HG03139 (cell line): ENCODE measurements at regions not wholly inside any gene's neighbourhood (a gene's known extent, or its start where the extent isn't known, plus 50 kb on each side); places are given as distances from the start of the nearest gene placed in this dataset.
A peak's percentile ranks its signal among the peaks of the same experiment; 100 is the strongest.
"Not testable (repeated sequence)": the region's sequence is repeated elsewhere in the genome, so short reads cannot be mapped to it uniquely, and the experiment has no call there.

Experiments
- ATAC-seq: cut with Tn5 transposase; IDR thresholded peaks from one replicate; pipeline ENCODE4 v1.9.1; 2021; ENCODE audit not compliant: unreplicated experiment

DNA sequence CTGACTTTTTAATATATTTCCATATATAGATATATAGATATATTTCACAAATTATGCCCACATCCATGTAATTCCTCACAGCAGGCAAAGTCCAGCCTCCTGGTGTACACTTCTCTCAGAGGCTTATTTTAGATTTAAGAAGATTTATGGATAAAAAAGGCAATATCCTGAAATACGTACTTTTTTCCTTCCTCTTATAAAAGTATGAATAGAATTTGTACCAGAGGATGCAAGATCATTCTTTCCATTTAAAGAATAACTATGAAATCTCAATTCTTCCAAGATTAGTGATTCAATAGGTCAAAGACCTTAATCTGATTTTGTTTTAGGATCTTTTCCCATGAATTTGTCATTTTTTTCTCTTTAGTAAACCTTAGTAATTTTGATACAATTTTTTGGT lies 597.9 kb upstream of the TBL1XR1 start:
- no peak for ATAC-seq

DNA sequence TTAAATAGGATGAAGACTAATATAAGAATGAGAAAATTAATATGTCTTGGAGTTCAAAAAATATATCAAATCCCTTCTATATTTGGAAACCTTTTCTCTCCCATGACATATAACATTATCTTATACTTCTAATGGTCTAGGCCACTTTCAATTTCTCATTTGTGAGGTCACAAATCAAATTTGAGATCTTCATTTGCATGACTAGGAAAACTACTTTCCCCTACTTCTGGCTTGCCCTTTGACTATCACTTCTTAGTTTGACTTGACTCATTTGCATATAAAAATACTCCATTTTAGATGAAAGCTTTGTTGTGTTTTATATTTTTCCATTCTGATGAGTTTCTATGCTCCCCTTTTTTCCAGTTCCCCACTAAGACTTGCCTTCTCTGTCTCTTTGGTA lies 598.6 kb upstream of the TBL1XR1 start:
- ATAC-seq = no peak

DNA sequence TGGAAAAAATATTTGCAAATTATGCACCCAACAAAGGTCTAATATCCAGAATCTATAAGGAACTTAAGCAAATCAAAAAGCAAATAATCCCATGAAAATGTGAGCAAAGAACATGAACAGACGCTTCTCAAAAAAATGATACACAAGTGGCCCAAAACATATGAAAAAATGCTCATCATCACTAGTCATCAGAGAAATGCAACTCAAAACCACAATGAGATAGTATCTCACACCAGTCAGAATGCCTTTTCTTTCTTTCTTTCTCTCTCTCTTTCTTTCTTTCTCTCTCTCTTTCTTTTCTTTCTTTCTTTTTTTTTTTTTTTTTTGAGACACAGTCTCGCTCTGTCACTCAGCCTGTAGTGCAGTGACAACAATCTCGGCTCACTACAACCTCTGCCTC lies 602.9 kb upstream of the TBL1XR1 start:
- ATAC-seq = not testable (repeated sequence)

DNA sequence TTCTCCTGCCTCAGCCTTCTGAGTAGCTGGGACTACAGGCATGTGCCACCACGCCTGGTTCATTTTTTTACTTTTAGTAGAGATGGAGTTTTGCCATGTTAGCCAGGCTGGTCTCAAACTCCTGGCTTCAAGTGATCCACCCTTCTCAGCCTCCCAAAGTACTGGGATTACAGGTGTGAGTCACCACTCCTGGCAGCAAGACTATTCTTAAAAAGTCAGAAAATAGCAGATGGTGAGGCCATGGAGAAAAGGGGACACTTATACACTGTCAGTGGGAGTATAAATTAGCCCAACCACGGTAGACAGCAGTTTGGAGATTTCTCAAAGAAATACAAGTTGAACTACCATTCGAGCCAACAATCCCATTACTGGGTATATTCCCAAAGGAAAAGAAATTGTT lies 603.3 kb upstream of the TBL1XR1 start:
- ATAC-seq = no peak

DNA sequence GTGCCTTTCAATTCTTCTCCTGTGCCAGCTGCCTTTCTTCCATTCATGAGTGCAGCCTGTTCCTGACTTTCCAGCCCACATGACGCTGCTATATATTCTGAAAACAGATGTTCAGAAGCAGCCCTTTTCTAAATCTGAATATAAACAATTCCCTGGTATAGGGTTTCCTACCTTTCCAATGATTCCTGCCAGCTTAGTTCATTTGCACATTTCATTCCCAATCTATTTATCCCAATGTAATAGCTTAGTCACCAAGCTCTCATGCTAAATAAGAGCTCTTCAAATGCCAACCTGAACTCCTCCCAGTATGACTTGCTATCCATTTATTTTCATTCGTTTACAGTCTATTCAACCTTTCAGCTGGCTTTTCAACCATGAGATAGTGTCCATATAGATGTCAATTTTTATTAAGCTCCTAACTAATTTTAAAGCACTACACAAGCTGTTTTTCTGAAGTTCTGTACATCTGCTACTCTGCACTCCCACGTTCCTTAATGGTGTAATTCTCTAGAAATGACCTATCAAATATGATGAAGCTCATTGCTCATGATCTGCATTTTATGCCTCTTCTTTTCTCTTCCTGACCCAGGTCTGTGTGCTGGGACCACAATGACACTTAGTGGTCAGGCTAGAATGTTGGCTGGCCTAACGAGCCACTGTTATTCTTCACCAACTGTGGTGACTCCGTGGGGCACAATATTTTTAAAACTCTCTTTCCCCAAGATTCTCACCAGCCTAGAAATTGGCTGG lies 605.0 kb upstream of the TBL1XR1 start:
- no peak for ATAC-seq

DNA sequence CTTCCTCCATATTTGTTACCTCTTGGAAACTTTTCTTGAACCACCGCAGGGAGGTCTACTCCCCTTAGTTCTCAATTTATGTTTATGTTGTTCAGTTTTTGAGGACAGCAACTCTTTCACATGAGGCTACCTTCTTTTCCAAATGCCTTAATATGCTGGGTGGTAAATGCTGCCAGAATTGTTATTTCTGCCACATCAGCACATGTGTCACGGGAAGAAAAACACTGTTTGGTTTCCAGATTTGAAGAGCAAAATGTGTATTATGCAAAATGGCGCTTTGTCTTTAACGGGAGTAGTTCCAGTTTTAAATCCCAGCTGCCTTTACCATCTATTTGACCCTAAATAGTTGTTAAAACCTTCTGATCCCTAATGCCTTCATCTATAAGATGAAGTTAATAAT lies 606.2 kb upstream of the TBL1XR1 start:
- no peak for ATAC-seq

DNA sequence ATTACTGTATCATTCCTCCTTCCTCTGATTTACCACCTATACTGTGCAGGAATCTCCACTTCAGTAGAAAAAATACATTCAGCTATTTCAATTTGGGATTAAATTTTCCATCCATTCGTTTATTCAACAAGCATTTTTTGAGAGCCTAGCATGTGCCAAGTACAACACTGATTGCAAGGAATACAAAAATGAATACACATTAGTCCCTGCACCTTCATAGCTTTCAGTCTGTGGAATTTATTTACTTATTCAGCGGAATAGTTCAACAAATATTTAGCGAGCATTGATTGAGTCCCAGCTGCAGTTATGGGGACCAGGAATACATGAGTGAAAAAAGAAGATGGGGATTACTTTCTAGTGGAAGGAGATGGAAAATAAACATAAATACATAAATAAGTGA lies 606.8 kb upstream of the TBL1XR1 start:
- ATAC-seq = no peak

DNA sequence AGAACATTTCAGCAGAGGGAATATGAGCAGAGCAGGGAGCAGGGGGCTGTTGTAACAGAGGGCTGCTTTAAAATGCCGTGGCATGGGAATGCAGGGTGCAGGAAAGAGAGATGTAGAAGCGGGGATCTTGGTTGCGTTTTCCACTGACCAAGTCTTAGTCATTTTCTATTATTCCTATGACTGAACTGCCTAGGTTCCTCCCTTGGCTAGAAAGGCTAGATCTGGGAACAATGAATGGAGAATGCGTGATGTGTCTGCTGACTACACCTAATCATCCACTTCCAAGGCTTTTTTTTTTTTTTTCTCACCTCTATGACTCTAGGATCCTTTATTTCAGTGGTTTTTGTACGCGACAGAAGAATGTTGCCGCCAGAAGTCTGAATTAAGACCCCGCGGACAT lies 607.4 kb upstream of the TBL1XR1 start:
- no peak for ATAC-seq

DNA sequence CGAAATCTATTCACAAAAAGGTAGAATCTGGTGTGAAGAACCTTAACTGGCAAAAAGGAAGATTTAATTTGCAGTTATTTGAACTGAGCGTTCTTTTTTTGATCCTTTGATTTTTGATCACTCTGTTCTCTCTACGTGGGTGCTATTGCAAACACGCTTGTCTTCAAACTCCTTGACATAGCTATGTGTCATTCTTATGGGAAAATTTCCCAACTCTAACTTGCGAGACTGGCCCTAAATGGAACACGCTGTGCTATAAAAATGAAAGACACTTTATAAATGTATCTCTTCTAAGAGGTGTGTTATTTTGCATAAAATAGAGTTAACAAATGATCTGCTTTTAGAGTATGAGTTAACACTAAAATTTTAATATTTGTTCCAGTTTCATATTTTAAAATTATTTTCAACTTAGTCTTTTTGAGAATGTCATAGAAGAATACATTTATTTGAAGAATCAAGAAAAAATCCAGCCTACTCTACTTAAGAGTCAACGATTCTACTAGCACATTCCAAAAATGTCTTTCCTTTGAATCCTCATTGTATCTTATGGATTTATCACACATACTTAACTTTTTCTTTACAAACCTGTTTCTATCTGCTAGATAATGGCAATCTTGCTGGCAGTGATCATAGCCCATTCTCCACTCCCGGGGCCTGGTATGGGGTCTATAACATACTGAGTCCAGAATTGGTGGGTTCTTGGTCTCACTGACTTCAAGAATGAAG lies 610.0 kb upstream of the TBL1XR1 start:
- no peak for ATAC-seq

DNA sequence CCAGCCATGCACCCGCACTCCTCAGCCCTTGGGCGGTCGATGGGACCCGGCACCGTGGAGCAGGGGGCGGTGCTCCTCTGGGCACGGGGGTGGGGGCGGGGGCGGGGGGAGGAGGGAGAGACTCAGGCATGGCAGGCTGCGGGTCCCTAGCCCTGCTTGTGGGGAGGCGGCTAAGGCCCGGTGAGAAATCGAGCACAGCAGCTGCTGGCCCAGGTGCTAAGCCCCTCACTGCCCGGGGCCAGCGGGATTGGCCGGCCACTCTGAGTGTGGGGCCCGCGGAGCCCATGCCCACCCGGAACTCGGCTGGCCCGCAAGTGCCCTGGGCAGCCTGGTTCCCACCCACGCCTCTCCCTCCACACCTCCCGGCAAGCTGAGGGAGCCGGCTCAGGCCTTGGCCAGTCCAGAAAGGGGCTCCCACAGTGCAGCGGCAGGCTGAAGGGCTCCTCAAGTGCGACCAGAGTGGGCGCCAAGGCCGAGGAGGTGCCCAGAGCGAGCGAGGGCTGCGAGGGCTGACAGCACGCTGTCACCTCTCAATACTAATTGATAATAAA lies 611.7 kb upstream of the TBL1XR1 start:
- ATAC-seq = not testable (repeated sequence)

DNA sequence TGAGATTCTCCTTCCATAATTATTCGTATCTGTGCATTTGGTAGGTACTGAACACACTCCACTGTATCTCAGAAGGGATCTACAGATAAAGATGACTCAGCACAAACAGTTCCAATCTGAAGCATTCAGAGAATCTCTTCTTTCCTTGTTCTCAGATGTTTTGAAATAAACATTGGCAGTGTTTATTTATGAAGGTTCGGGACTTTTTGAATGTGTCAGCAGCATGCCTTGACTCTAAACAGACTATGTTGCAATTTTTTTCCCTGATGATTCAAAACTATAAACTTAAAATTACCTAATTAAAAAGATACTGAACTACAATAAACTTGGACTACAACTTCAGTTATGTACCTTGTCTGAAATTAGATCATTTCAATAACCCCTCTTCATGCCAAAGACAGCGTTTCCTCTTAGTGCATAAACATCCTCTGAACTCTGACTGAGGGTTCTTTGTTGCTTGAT lies 612.9 kb upstream of the TBL1XR1 start:
- ATAC-seq = no peak

DNA sequence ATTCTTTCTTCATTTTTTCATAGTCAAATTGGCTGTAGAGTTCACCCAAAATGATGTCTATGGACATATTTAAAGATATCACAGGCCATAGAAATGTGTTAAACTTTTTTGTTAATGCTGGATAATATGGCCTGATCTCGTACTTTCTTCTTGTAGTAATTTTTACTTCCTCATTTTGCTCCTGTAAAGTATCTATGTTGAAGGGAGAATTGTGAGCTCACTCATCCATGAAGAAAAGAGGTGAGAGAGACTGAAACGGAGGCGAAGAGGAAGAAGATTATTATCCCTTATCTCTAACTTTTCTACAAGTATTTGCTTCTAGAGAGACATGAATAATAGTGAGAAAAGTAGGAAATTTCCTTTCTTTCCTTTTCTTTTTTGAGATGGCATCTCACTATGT lies 613.8 kb upstream of the TBL1XR1 start:
- ATAC-seq = no peak

DNA sequence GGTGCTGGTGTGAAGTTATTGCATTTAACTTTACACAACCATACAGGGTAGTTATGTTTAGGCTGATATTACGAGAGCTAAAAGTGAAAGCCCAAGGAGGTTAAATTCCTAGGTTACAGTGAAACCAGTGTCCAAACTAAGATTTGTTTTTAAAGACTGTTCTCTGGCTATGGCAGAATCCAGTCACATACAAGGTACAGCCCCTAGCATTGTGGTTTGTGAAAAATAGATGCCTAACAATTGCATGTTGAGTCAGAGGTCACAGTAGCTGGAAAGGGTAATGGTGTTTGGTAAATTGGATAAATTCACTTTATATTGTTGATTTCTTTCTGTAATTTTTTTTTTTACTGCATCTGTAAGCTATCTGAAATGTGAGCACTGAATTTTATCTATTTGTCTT lies 614.6 kb upstream of the TBL1XR1 start:
- ATAC-seq = no peak

DNA sequence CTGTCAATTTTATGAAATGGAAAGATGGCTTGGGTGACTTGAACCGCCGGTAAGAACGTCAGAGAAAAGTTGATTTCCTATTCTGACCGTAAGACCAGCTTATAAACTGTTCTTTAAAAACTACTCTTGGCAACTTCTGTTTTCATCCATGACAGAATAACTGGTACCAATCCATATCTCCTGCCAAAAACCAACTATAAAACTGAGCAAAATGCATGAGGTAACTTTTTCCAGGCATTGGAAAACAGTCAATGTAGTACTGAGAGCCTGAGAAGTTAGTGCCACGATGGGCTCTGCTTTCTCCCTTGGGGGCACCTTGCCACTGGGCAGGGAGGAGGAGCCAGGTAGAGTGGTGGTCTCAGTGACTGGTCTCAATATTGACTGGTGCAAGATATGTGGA lies 615.2 kb upstream of the TBL1XR1 start:
- no peak for ATAC-seq

DNA sequence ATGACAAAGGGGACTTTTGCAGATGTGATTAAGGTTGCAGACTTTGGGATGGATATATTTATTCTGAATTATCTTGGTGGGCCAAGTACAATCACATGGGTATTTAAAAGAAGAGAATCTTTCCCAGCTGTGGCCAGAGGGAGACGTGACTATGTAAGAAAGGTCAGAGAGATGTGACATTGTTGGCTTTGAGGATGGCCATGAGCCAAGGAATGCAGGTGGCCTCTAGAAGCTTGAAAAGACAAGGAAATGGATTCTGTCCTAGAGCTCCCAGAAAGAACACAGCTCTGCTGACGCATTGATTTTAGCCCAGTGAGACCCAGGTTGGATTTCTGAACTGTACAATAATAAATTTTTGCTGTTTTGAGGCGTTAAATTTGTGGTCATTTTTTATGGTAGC lies 616.0 kb upstream of the TBL1XR1 start:
- ATAC-seq = no peak

DNA sequence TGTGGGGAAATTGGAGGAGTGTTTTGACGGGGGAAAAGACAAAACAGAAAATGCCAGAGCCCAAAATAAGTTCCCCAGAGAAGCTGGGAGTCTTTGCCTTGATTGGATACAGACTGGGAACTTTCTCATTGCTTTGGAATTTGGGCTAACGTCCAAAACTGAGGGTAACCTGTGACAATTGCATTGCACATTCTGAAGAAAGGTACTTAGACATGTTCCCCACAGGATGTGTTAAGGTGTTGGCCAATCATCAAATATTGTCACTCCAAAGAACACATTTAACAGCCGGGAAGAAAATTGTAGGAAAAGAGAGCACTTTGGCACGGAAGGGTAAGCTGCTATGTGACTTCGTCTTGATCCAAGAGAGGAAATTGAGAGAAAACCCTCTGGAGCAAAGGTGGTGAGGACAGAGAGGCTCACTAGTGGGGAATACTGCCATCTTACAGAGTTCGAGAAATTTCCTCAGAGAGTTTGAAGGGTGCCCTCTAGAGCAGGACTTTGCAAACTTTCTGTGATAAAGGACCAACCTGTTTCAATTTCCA lies 619.5 kb upstream of the TBL1XR1 start:
- no peak for ATAC-seq

DNA sequence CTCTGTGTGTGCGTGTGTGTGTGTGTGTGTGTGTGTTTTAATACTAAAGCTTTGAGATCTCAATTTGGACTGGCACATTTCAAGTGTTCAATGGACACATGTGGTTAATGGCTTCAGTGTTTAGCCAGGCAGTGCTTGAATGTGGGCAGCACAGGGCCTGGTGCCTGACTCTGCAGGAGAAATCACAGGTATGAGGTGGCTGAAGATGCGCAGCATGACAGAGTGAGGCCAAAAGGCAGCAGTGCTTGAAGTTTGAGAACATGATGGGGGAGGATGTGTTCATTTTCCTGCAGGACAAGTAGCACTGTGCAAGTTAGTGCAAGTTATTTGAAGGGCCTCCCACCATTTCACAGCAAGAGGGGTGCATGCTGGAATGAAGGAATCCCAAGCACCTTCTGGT lies 620.5 kb upstream of the TBL1XR1 start:
- ATAC-seq = no peak

DNA sequence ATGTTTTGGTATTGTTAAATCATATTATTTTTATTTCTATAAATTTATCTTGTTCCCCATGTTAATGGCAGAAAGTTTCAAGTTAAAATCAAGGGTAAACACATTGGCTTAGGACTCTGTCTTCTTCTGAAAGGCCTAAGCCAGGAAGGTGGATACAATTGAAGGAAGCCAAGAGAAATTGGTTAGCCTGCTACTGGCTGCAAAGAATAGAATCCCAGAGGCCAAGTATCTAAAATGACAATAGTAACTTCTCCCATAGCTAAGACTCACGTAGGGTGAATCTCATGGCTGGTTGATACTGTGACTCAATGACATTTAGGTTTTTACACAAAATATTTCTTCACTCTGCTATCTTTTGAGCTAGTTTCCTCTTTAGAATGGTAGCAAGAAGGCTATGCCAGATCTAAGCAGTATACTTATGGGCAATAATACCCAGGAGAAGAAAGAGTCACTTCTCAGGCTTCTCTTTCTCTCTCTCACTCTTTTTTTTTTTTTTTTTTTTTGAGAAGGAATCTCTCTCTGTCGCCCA lies 621.5 kb upstream of the TBL1XR1 start:
- no peak for ATAC-seq

DNA sequence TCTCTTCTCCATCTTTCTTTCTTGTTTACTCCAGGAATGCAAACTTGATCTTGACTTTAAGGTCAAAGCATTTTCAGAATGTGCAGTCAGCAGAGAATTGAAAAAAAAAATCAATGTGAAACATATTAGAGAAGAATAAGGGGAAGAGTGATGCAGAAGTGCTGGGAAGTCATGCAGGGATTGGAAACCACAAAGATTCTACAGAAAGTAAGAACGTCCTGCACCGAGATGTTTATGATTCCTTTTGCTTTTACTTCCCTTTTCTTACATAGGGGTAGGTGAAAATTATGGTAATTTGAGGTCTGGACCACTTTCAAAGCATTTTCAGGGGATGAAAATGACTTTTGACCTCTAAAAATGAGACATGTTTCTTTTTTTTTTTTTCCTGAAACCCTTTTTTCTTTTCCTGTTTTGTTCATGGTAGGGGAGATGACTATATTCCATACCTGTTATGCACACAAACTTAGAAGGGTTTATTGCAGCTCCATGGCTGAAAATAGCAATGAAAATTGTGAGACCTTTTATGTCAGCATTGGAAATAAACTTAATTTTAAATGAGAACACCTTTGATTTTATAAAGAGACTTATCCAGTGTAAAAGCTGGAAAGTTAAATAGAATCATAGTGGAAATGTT lies 623.5 kb upstream of the TBL1XR1 start:
- peak; percentile 71 for ATAC-seq

DNA sequence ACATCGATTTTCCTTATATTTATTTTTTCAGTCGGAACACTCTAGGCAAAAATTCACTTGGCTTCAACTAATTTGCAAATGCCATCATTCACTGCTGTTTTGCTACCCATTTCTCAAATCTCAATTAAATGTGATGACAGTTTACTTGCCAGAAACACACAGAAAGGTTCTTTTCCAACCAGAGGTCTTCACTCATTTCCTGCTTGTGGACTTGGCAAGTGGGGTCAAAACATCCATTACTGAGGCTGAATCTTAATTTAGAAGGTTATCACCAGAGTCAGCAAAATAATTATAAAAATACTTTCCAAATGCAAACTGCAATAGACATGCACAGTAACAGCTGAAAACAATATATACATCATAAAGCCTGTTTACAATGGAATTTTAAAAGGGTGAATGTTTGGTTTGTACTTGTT lies 625.4 kb upstream of the TBL1XR1 start:
- ATAC-seq = no peak

DNA sequence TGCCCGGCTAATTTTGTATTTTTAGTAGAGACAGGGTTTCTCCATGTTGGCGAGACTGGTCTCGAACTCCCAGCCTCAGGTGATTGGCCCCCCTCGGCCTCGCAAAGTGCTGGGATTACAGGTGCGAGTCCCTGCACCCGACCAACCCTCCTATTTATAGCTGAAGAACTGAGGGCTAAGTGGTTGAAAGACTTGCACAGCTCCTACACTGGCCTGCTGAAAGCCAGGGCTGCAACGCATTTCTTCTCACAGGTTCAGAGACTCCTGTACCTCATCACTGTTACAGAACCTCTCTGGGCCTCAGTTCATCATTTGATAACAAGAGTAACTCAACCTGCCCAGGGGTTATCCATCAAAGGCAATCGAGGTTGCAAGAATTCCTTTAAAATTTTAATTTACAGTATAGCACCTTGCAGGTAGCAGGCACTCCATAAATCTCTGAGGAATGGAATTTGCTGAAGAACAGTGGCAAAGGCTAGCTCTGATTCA lies 626.5 kb upstream of the TBL1XR1 start:
- ATAC-seq = no peak
